Epithelial cell of proximal tubule (primary cell): ENCODE measurements at regions not wholly inside any gene's neighbourhood (a gene's known extent, or its start where the extent isn't known, plus 50 kb on each side); places are given as distances from the start of the nearest gene placed in this dataset.

Source experiments
- DNase-seq: peaks from one replicate; pipeline ENCODE4 v3.0.0-alpha.2; 2011; ENCODE audit warnings: low read depth
- H3K4me3 ChIP-seq: 2 replicates; pipeline ENCODE4 v1.5.1; 2011; ENCODE audit warnings: low read depth, mild to moderate bottlenecking, low read length
- TF ChIP-seq, protein P1 (sequence below): conservative IDR thresholded peaks from 2 replicates; pipeline ENCODE4 v1.5.1; 2012; ENCODE audit warnings: low read depth, mild to moderate bottlenecking, low read length

DNA sequence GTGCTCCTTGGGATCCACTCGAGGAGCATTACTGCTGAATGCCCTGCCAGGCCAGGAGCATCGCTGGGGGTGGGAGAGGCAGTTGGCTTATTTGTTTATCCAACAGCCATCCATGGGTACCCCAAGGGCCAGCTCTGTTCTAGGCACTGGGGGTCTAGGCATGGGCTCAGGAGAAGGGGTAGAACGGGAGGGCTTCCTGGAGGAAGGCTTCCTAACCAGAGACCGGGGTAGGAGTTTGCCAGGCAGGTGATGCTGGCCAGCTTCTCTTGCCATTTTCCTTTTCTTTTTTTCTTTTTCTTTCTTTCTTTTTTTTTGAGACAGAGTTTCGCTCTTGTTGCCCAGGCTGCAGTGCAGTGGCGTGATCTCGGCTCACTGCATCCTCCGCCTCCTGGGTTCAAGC is 241.0 kb downstream of the SEC14L1 start:
- no peak for DNase-seq
- TF ChIP-seq, protein P1, sequence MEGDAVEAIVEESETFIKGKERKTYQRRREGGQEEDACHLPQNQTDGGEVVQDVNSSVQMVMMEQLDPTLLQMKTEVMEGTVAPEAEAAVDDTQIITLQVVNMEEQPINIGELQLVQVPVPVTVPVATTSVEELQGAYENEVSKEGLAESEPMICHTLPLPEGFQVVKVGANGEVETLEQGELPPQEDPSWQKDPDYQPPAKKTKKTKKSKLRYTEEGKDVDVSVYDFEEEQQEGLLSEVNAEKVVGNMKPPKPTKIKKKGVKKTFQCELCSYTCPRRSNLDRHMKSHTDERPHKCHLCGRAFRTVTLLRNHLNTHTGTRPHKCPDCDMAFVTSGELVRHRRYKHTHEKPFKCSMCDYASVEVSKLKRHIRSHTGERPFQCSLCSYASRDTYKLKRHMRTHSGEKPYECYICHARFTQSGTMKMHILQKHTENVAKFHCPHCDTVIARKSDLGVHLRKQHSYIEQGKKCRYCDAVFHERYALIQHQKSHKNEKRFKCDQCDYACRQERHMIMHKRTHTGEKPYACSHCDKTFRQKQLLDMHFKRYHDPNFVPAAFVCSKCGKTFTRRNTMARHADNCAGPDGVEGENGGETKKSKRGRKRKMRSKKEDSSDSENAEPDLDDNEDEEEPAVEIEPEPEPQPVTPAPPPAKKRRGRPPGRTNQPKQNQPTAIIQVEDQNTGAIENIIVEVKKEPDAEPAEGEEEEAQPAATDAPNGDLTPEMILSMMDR: no peak
- no peak overlapping the region for H3K4me3 ChIP-seq

DNA sequence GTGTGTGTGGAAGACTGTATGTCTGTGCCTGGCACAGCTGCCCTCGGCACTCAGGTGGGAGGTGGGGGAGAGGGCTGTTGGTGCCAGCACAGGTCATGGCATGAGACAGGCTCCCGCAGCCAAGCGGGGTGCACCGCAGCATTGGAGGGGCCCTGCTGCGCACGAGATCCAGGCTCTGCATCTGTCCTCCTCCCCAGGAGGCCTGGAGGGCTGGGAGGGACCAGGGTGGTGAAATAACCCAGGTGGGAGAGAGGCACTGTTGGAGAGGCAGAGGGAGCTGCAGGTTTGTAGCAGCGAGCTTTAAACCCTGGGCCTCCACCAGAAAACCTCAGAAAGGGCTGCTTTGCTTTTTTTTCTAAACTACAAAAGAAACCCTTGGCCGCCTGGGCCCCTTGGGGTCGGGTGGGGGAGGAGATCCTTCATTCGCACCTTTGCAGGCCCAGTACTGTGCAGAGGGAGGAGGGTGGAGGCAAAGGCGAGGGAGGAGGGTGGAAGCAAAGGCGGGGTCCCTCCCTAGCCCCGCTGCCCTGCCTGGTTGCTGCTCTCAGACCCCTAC is 241.7 kb downstream of the SEC14L1 start:
- TF ChIP-seq, protein P1: no peak
- no peak for DNase-seq
- no peak overlapping the region for H3K4me3 ChIP-seq

DNA sequence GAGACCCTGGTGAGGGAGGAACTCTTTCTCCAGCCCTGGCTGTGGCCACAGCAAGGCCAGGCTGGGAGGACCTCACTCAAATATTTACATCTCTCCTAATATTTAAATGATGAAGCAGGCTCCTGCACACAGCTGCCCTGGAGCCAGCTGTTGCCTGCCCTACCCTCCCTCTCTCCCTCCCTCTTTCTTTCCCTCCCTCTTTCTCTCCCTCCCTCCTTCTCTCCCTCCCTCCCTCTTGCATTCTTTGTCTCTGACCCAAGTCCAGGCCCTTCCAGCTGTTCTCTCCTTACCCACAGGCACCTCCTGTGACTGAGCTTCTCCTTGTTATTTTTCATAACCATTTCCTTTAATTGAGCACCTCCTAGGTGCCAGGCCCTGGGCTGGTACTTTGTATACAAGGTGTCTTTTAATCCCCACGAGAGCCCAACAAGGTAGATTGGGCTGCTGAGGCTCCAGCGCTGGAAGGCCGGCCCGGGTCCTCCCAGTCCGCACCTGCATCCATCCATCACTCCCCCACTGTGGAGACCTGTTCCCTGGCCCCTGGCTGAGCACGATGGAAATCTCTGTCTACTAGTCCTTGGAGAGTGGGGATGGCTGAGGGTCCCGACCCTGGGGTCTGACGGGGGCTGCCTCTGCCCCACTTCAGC is 242.3 kb downstream of the SEC14L1 start:
- TF ChIP-seq, protein P1: no peak
- DNase-seq: no peak
- H3K4me3 ChIP-seq: no peak overlapping the region

DNA sequence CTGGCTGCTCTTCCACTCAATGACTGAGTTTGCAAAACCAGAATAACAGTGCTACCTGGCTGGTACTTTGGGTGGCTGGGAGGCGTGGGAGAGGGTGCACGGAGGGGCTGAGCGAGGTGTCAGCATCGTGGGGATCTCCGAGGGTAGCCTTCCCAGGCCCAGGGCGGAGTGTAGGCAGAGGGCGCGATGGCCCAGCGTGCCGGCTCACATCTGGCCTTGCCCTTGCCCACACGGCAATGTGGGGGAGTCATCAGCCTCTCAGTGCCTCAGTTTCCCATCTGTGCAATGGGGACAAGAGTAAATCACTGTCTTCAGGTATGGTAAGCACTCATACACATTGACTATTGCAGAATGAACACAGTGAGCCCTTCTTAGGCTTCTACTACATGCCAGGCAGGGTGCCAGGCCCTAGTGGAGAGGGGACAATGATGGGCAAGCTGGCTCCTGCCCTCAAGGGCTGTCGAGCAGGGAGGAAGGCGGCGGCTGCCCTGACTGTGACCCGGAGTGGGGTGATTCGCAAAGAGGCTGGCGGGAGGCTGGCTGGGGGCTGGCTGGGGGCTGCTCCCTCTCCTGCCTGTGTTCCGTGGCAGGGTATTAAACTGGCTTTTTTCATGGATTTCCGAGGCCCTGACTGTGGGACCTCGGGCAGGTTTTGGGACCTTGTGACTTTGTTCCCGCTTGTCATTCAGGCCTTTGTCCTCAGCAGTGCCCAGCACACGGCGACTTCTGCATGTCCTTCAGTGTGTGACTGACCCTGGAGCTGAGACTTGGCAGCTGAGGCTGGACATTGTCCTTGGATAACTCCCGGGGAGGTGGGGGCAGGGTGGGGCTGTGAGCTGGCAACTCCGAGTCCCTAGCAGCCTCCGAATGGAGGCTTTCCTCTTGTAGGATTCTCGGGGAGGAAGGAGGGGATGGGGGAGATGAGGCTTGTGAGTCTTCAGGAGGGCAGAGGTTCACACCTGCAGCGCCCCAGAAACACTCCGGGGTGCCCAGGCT is 243.1 kb downstream of the SEC14L1 start:
- H3K4me3 ChIP-seq: no peak overlapping the region
- TF ChIP-seq, protein P1: no peak
- no peak for DNase-seq

DNA sequence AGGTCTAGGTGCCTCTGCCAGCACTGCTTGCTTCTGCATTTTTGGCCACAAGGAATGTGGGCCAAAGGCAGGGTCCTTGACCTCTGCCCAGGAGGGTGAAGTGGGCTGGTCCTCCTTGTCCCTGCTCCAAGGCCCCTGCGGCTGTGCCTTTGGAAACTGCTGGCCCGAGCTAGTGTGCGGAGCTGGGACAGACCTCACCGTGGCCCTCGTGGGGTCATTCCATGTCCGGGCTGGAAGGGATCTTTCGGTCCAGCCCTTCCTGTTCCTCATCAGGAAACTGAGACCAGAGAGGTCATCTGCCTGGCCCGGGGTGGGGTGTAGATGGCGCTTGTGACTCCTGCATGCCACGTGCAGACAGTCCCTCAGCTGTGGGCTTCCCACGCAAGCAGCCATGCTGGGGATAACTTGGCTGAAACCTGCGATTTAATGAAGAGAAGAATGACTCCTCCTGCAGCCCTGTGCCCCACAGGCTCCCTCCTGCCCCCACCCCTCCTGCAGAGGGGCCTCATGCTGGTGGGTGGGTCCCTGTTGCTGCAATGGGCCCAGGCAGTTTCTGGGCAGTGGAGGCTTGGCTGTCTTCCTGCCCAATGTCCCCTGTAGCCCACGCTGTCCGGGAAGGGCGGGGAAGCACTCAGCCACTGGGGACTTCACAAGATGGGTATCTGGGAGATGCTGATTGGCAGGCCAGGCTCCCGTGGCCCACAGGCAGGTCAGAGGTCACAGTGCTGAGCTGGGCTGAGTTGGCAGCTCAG is 245.2 kb downstream of the SEC14L1 start:
- TF ChIP-seq, protein P1: no peak
- H3K4me3 ChIP-seq: no peak overlapping the region
- no peak for DNase-seq

DNA sequence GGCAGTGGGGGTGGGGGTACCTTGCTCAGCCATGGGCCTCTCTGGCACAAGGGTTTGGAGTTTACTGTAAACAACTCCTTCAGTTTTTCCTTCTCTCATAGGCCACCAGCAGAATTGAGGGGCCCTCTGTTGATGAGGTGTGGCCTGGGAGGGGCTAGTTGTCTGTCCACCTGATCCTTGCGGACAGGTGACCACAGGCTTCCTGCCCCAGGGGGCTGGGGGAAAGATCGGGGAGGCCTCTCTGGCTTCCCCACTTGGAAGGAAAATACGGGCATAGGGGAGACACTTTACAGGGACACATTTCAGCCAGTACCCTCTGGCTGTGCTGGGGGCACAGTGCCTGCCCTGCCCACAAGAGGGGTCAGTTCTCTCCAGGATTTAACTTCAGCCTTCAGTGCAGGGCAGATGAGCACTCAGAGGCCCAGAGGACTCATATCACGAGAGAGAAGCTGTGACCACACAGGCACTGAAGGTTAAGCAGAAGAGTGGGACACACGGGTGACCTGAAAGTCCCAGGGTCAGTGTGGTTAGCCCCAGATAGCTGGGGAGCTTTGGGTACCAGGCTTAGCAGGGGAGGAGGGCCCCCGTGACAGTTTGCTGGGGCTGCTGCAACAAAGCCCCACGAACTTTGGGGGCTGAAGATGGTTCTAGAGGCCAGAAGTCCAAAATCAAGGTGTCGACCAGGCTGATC is 245.9 kb downstream of the SEC14L1 start:
- DNase-seq: no peak
- no peak overlapping the region for H3K4me3 ChIP-seq
- TF ChIP-seq, protein P1: no peak
